ENCODE measurements at regions not wholly inside any gene's neighbourhood (a gene's known extent, or its start where the extent isn't known, plus 50 kb on each side); places are given as distances from the start of the nearest gene placed in this dataset.

DNA sequence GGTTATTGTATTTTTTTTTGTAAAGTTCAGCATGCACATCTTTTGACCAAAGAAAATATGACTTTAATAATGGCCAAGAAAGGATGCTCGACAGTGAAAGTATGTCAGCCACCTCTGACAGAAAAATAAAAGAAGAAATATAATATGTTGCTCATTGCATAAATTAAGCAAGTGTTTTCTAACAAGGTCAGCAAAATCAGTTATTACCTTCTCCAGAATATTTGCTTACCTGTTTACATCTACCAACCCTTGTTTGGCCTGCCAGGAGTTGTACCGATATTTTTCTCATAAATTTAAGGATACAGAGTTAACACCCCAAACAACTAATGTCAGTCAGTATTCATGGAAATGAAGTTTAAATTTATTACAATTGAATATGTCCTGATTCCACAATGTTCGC lies 685.4 kb downstream of the PLA2G4A start:
- TF ChIP-seq, protein P1, sequence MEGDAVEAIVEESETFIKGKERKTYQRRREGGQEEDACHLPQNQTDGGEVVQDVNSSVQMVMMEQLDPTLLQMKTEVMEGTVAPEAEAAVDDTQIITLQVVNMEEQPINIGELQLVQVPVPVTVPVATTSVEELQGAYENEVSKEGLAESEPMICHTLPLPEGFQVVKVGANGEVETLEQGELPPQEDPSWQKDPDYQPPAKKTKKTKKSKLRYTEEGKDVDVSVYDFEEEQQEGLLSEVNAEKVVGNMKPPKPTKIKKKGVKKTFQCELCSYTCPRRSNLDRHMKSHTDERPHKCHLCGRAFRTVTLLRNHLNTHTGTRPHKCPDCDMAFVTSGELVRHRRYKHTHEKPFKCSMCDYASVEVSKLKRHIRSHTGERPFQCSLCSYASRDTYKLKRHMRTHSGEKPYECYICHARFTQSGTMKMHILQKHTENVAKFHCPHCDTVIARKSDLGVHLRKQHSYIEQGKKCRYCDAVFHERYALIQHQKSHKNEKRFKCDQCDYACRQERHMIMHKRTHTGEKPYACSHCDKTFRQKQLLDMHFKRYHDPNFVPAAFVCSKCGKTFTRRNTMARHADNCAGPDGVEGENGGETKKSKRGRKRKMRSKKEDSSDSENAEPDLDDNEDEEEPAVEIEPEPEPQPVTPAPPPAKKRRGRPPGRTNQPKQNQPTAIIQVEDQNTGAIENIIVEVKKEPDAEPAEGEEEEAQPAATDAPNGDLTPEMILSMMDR (IDR thresholded peaks at IDR 0.05), result no peak
- TF ChIP-seq POLR2A (IDR thresholded peaks at IDR 0.05), result no peak

All from esophagus squamous epithelium (tissue), 4 donors.